ENCODE measurements at regions not wholly inside any gene's neighbourhood (a gene's known extent, or its start where the extent isn't known, plus 50 kb on each side); places are given as distances from the start of the nearest gene placed in this dataset.

GRCh38 chr4:104766676-104767075 lies 272.0 kb upstream of the CXXC4 start:
- no peak for DNase-seq (ENCODE audit: low read depth)

- no peak for DNase-seq (ENCODE audit: low read depth)
These were observed 278.2 kb upstream of the CXXC4 start for GRCh38 chr4:104772849-104773248.

GRCh38 chr4:104795264-104795939 lies 300.7 kb upstream of the CXXC4 start:
- DNase-seq (ENCODE audit: low read depth) = no peak

GRCh38 chr4:104811727-104812126 lies 317.0 kb upstream of the CXXC4 start:
- no peak for DNase-seq (ENCODE audit: low read depth)

GRCh38 chr4:104815665-104816064 lies 321.0 kb upstream of the CXXC4 start:
- peak; percentile 9 for DNase-seq (ENCODE audit: low read depth)

- DNase-seq (ENCODE audit: low read depth) = no peak
These were observed 323.9 kb upstream of the CXXC4 start for GRCh38 chr4:104818579-104818978.

- no peak for DNase-seq (ENCODE audit: low read depth)
These were observed 320.5 kb upstream of the TET2 start for GRCh38 chr4:104826171-104826570.

- no peak for DNase-seq (ENCODE audit: low read depth)
These were observed 316.9 kb upstream of the TET2 start for GRCh38 chr4:104829761-104830160.

GRCh38 chr4:104848597-104849225 lies 298.0 kb upstream of the TET2 start:
- DNase-seq (ENCODE audit: low read depth) = no peak

- no peak for DNase-seq (ENCODE audit: low read depth)
These were observed 287.0 kb upstream of the TET2 start for GRCh38 chr4:104859601-104860237.

- DNase-seq (ENCODE audit: low read depth) = peak; percentile 60
These were observed 286.2 kb upstream of the TET2 start for GRCh38 chr4:104860238-104861123.

- no peak for DNase-seq (ENCODE audit: low read depth)
These were observed 279.9 kb upstream of the TET2 start for GRCh38 chr4:104866809-104867208.

GRCh38 chr4:104868533-104868932 lies 278.1 kb upstream of the TET2 start:
- DNase-seq (ENCODE audit: low read depth) = no peak

GRCh38 chr4:104868958-104869357 lies 277.7 kb upstream of the TET2 start:
- no peak for DNase-seq (ENCODE audit: low read depth)

- DNase-seq (ENCODE audit: low read depth) = no peak
These were observed 276.8 kb upstream of the TET2 start for GRCh38 chr4:104869831-104870230.

GRCh38 chr4:104870495-104871233 lies 276.0 kb upstream of the TET2 start:
- DNase-seq (ENCODE audit: low read depth) = no peak

- no peak for DNase-seq (ENCODE audit: low read depth)
These were observed 267.7 kb upstream of the TET2 start for GRCh38 chr4:104878936-104879335.

- no peak for DNase-seq (ENCODE audit: low read depth)
These were observed 267.3 kb upstream of the TET2 start for GRCh38 chr4:104879367-104879766.

GRCh38 chr4:104879854-104880253 lies 266.8 kb upstream of the TET2 start:
- no peak for DNase-seq (ENCODE audit: low read depth)

- DNase-seq (ENCODE audit: low read depth) = no peak
These were observed 265.4 kb upstream of the TET2 start for GRCh38 chr4:104881136-104881886.
